AG04450 (cell line): ENCODE measurements at regions not wholly inside any gene's neighbourhood (a gene's known extent, or its start where the extent isn't known, plus 50 kb on each side); places are given as distances from the start of the nearest gene placed in this dataset.

Source experiments
- CTCF ChIA-PET: fragments of 300-600, 350-600 bp; formaldehyde crosslinking; extraction: SDS; loops from one replicate; lab custom pipeline; 2022; ENCODE audit warnings: antibody characterized with exemption, inconsistent platforms; lab: Charles Lee
- POLR2A ChIA-PET: fragments of 350-600 bp; formaldehyde crosslinking; extraction: SDS; loops from one replicate; lab custom pipeline; 2021; ENCODE audit warnings: antibody characterized with exemption, inconsistent platforms; lab: Yijun Ruan, JAX
- DNase-seq: peaks from one replicate; pipeline ENCODE4 v3.0.0-alpha.2; 2011; ENCODE audit warnings: low read depth, low spot score
- H3K27ac ChIP-seq: one replicate; pipeline ENCODE4 v1.5.1; 2012; ENCODE audit warnings: low read depth, low read length, control low read depth
- H3K27me3 ChIP-seq: one replicate; pipeline ENCODE4 v1.6.0; 2012; ENCODE audit warnings: low read length; ENCODE audit not compliant: control insufficient read depth, insufficient read depth
- H3K4me3 ChIP-seq: 2 replicates; pipeline ENCODE4 v1.5.1; 2011; ENCODE audit warnings: mild to moderate bottlenecking, low read depth, low read length, control low read depth
- H3K9me3 ChIP-seq: 2 replicates; pipeline ENCODE4 v1.5.1; 2012; ENCODE audit warnings: low read length; ENCODE audit not compliant: control insufficient read depth, insufficient read depth
- TF ChIP-seq, protein P1 (sequence below): IDR thresholded peaks from 2 replicates; pipeline ENCODE4 v1.5.1; 2011; ENCODE audit warnings: low read depth, low read length, control low read depth, inconsistent platforms

DNA sequence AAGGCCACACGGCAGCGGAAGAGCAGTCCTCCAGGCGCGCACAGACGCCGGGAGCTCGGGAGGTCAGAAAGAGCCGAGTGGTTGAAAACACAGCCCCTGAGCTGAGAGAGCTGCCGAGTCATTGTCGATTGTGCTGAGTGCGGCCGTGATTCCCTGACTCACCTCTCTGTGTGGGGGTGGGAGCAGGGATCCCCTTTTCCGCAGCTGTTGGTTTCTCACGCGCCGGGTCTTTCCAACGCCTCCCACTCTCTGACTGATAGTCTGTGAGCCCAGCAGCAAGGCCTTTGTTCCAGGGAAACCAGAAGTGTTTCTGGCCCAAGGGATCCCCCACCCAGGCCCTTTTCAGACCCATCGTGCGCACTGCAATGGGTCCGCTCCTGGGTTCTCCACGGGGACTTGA, 97.3 kb downstream of the MRPL36 start:
- Histone ChIP-seq H3K27me3 (no peaks in the 10 kb centered on the region), H3K9me3 (no peaks in the 10 kb centered on the region; the same call in 1 of the 2 replicates), H3K27ac (no peak overlapping the region), H3K4me3 (no peak overlapping the region)
- TF ChIP-seq, protein P1, sequence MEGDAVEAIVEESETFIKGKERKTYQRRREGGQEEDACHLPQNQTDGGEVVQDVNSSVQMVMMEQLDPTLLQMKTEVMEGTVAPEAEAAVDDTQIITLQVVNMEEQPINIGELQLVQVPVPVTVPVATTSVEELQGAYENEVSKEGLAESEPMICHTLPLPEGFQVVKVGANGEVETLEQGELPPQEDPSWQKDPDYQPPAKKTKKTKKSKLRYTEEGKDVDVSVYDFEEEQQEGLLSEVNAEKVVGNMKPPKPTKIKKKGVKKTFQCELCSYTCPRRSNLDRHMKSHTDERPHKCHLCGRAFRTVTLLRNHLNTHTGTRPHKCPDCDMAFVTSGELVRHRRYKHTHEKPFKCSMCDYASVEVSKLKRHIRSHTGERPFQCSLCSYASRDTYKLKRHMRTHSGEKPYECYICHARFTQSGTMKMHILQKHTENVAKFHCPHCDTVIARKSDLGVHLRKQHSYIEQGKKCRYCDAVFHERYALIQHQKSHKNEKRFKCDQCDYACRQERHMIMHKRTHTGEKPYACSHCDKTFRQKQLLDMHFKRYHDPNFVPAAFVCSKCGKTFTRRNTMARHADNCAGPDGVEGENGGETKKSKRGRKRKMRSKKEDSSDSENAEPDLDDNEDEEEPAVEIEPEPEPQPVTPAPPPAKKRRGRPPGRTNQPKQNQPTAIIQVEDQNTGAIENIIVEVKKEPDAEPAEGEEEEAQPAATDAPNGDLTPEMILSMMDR: no peak
- POLR2A ChIA-PET: no interaction called here
- no peak for DNase-seq
- CTCF ChIA-PET: no interaction called here

DNA sequence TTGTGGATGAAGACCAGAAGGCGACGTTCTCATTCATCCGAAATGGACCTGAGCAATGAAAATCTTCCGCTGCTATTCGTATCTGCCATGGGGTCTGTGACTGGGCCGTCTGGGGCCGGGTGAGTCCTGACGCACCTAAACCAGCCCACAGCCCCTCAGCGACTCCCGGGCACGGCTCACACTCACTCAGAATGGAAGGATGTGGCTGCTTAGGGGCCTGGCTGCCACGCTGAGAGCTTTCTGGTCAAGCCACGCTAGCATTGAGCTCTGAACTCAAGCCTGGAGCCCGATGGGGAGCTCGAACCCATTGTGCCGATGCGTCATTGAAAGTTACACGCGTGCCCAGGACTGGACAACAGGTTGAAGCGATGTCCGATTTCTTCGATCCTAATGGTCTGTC, 97.8 kb downstream of the MRPL36 start:
- POLR2A ChIA-PET: no interaction called here

DNA sequence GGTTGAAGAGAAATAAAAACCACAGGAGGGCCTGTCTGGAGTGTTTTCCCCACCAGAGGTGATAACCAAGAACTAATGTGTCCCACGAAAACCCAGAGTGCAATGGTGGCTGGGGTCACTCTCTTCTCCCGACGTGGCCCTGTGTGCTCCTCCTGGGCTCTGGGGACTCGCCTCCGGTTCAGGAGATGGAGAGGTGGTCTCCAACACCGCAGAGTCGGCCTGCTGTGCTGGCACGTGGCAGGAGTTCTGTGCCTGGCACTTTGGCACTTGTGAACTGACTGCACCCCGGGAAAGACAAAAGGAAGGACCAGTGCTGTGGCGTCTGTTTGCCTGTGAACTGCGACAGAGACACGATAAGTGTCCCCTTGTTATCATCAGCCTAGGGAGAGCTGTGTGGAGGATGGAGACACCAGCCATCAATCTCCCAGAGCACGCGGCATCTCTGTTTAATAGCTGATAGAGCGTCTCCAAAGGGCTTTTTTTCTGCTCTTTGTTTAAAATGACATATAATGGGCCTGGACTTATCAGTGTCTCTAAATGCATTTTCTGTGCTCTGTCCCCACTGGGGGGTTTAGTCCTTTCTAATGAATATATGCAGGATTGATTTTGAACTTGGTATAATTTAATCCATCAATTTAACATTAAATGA, 98.3 kb downstream of the MRPL36 start:
- no peaks in the 10 kb centered on the region for H3K27me3 ChIP-seq
- POLR2A ChIA-PET: no interaction called here
- no peak overlapping the region for H3K4me3 ChIP-seq
- DNase-seq: no peak
- H3K27ac ChIP-seq: no peak overlapping the region
- no peaks in the 10 kb centered on the region; the same call in 1 of the 2 replicates for H3K9me3 ChIP-seq
- CTCF ChIA-PET: no interaction called here
- TF ChIP-seq, protein P1: no peak

More for the DNA sequence above, 97.8 kb downstream of the MRPL36 start:
- TF ChIP-seq, protein P1: no peak
- CTCF ChIA-PET: no interaction called here
- no peak overlapping the region for H3K27ac ChIP-seq
- no peaks in the 10 kb centered on the region for H3K27me3 ChIP-seq
- no peaks in the 10 kb centered on the region; the same call in 1 of the 2 replicates for H3K9me3 ChIP-seq
- DNase-seq: no peak
- no peak overlapping the region for H3K4me3 ChIP-seq

DNA sequence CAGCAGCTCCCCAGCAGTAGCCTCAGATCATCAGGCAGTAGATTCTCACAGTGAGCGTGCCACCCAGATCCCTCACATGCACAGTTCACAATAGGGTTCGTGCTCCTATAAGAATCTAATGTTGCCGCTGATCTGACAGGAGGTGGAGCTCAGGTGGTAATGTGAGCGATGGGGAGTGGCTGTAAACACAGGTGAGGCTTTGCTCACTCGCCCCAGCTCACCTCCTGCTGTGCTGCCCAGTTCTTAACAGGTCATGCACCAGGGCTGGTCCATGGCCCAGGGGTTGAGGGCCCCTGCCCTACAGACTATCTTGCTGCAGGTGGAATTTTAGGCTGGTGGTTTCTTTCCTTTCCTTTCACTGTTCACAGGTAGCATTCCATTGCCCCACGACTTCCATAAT, 100.2 kb downstream of the MRPL36 start:
- Histone ChIP-seq H3K4me3 (no peak overlapping the region), H3K27ac (no peak overlapping the region), H3K27me3 (no peaks in the 10 kb centered on the region), H3K9me3 (no peaks in the 10 kb centered on the region; the same call in 1 of the 2 replicates)
- TF ChIP-seq, protein P1: no peak
- no peak for DNase-seq
- ChIA-PET CTCF (no interaction called here), POLR2A (no interaction called here)

DNA sequence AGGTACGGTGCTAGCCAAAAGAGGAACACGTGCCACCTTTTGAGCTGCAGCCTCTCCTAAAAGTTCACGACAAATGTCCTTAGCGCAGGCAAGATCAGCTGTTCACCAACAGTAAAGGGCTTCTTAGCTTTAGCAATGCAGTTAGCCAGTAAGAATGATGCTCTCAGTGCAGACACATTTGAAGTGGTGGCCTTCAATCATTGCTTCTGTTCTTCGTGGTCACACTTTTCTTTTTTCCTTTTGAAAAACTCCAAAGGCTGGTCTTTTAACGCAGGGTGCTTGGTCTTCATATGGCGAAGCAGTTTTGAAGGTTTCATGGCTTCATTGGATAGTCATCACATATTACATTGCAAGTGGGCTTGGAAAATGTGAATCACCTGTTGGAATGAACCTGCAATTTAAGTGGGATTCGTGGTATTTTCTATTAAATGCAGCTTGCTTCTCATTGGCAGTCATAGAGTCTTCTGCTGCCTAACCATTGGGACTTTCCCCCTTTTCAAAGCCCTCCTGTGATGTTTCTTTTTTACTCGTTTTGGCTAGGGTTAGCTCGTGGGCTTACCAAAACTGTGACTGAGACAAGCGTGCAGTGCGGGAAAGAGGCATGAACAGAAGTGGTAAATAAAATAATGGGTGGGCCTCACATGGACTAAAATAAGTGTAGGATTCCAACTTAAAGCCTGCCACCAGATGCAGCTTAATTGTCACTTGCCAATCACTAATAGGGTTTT, 100.9 kb downstream of the MRPL36 start:
- H3K4me3 ChIP-seq: no peak overlapping the region
- ChIA-PET CTCF (no interaction called here), POLR2A (no interaction called here)
- no peaks in the 10 kb centered on the region; the same call in 1 of the 2 replicates for H3K9me3 ChIP-seq
- TF ChIP-seq, protein P1: no peak
- no peak overlapping the region for H3K27ac ChIP-seq
- no peaks in the 10 kb centered on the region for H3K27me3 ChIP-seq
- DNase-seq: no peak
